ENCODE measurements at regions not wholly inside any gene's neighbourhood (a gene's known extent, or its start where the extent isn't known, plus 50 kb on each side); places are given as distances from the start of the nearest gene placed in this dataset.

DNA sequence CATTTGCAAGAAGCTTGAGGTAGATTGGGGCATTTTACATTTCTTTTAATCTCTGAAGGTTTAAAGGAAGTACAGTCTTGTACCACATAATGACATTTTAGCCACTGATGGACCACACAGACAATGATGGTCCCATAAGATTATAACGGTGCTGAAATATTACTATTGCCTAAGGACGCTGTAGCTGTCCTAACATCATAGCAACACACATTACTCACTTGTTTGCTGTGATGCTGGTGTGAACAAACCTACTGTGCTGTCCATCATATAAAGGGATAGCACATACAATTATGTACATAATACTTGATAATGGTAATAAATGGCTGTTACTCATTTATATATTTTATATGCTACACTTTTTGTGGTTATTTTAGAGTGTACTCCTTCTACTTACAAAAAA is 127.1 kb upstream of the CPNE8 start:
- Mint-ChIP-seq H3K4me1 (ENCODE audit: low read depth, unreplicated experiment) (no peaks in the 10 kb centered on the region), H3K4me3 (ENCODE audit: low read depth, unreplicated experiment) (no peak overlapping the region)
- intact Hi-C loops (cut with micrococcal nuclease; ENCODE audit: unreplicated experiment), result no loop called here

GRCh38 chr12:39032034-39032433 is 126.6 kb upstream of the CPNE8 start:
- BruUV-seq (replicated peaks), result no TSS peak
- Mint-ChIP-seq H3K36me3 (ENCODE audit: insufficient read depth, unreplicated experiment) (no peaks in the 10 kb centered on the region), H3K4me1 (ENCODE audit: low read depth, unreplicated experiment) (no peaks in the 10 kb centered on the region), H3K4me3 (ENCODE audit: low read depth, unreplicated experiment) (no peak overlapping the region), H3K27ac (ENCODE audit: unreplicated experiment) (no peak overlapping the region), H3K27me3 (ENCODE audit: unreplicated experiment) (no peaks in the 10 kb centered on the region), H3K9me3 (ENCODE audit: low read depth, unreplicated experiment) (no peaks in the 10 kb centered on the region)
- TF ChIP-seq, protein P1, sequence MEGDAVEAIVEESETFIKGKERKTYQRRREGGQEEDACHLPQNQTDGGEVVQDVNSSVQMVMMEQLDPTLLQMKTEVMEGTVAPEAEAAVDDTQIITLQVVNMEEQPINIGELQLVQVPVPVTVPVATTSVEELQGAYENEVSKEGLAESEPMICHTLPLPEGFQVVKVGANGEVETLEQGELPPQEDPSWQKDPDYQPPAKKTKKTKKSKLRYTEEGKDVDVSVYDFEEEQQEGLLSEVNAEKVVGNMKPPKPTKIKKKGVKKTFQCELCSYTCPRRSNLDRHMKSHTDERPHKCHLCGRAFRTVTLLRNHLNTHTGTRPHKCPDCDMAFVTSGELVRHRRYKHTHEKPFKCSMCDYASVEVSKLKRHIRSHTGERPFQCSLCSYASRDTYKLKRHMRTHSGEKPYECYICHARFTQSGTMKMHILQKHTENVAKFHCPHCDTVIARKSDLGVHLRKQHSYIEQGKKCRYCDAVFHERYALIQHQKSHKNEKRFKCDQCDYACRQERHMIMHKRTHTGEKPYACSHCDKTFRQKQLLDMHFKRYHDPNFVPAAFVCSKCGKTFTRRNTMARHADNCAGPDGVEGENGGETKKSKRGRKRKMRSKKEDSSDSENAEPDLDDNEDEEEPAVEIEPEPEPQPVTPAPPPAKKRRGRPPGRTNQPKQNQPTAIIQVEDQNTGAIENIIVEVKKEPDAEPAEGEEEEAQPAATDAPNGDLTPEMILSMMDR (IDR thresholded peaks at IDR 0.05; ENCODE audit: unreplicated experiment), result no peak
- CTCF ChIA-PET, result no interaction called here
- no peak for DNase-seq
- intact Hi-C loops (cut with micrococcal nuclease; ENCODE audit: unreplicated experiment), result no loop called here

More for the DNA sequence above, 127.1 kb upstream of the CPNE8 start:
- no TSS peak for BruUV-seq (replicated peaks)
- TF ChIP-seq, protein P1 (IDR thresholded peaks at IDR 0.05; ENCODE audit: unreplicated experiment), result no peak
- Mint-ChIP-seq H3K27ac (ENCODE audit: unreplicated experiment) (no peak overlapping the region), H3K36me3 (ENCODE audit: insufficient read depth, unreplicated experiment) (no peaks in the 10 kb centered on the region), H3K27me3 (ENCODE audit: unreplicated experiment) (no peaks in the 10 kb centered on the region), H3K9me3 (ENCODE audit: low read depth, unreplicated experiment) (no peaks in the 10 kb centered on the region)
- CTCF ChIA-PET, result no interaction called here
- no peak for DNase-seq

DNA sequence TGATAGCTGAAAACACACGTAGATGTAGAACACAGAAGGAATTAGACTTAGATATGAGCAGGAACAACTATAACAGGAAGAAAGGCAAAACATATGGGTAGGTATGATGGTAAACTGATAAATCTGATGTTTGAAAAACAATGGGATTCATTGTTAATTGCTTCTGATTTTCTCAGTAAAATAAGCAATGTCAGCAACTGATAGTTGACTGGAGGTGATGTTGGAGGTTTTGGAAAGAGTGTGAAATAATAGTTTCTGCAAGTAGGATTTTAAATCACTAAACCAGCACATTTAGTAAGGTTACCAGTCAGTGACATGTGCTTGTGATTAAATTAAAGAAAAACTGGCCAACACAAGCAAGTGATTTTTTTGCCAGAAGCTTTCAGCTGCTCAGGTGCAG is 123.0 kb upstream of the CPNE8 start:
- Mint-ChIP-seq H3K27me3 (ENCODE audit: unreplicated experiment) (no peaks in the 10 kb centered on the region), H3K9me3 (ENCODE audit: low read depth, unreplicated experiment) (no peaks in the 10 kb centered on the region), H3K36me3 (ENCODE audit: insufficient read depth, unreplicated experiment) (no peaks in the 10 kb centered on the region), H3K4me1 (ENCODE audit: low read depth, unreplicated experiment) (no peaks in the 10 kb centered on the region), H3K27ac (ENCODE audit: unreplicated experiment) (no peak overlapping the region), H3K4me3 (ENCODE audit: low read depth, unreplicated experiment) (no peak overlapping the region)
- no peak for DNase-seq
- TF ChIP-seq, protein P1 (IDR thresholded peaks at IDR 0.05; ENCODE audit: unreplicated experiment), result no peak
- CTCF ChIA-PET, result no interaction called here
- intact Hi-C loops (cut with micrococcal nuclease; ENCODE audit: unreplicated experiment), result no loop called here
- BruUV-seq (replicated peaks), result no TSS peak

GRCh38 chr12:39012870-39013269 is 107.5 kb upstream of the CPNE8 start:
- Mint-ChIP-seq H3K27ac (ENCODE audit: unreplicated experiment) (no peak overlapping the region), H3K27me3 (ENCODE audit: unreplicated experiment) (no peaks in the 10 kb centered on the region), H3K36me3 (ENCODE audit: insufficient read depth, unreplicated experiment) (no peaks in the 10 kb centered on the region), H3K9me3 (ENCODE audit: low read depth, unreplicated experiment) (no peaks in the 10 kb centered on the region), H3K4me3 (ENCODE audit: low read depth, unreplicated experiment) (no peak overlapping the region), H3K4me1 (ENCODE audit: low read depth, unreplicated experiment) (no peaks in the 10 kb centered on the region)
- DNase-seq, result no peak
- intact Hi-C loops (cut with micrococcal nuclease; ENCODE audit: unreplicated experiment), result no loop called here
- TF ChIP-seq, protein P1 (IDR thresholded peaks at IDR 0.05; ENCODE audit: unreplicated experiment), result no peak
- CTCF ChIA-PET, result no interaction called here
- BruUV-seq (replicated peaks), result no TSS peak

- no peaks in the 10 kb centered on the region for H3K27me3 Mint-ChIP-seq (ENCODE audit: unreplicated experiment)
- H3K4me1 Mint-ChIP-seq (ENCODE audit: low read depth, unreplicated experiment), result no peaks in the 10 kb centered on the region
- no peaks in the 10 kb centered on the region for H3K36me3 Mint-ChIP-seq (ENCODE audit: insufficient read depth, unreplicated experiment)
- CTCF ChIA-PET, result no interaction called here
- H3K9me3 Mint-ChIP-seq (ENCODE audit: low read depth, unreplicated experiment), result no peaks in the 10 kb centered on the region
- H3K4me3 Mint-ChIP-seq (ENCODE audit: low read depth, unreplicated experiment), result no peak overlapping the region
- TF ChIP-seq, protein P1 (IDR thresholded peaks at IDR 0.05; ENCODE audit: unreplicated experiment), result no peak
- no peak overlapping the region for H3K27ac Mint-ChIP-seq (ENCODE audit: unreplicated experiment)
- BruUV-seq (replicated peaks), result no TSS peak
- intact Hi-C loops (cut with micrococcal nuclease; ENCODE audit: unreplicated experiment), result no loop called here
- no peak for DNase-seq
These were observed 105.8 kb upstream of the CPNE8 start for GRCh38 chr12:39011166-39011565.

Data from Calu3 (cell line).